Gastrocnemius medialis (tissue), 4 donors: ENCODE measurements at regions not wholly inside any gene's neighbourhood (a gene's known extent, or its start where the extent isn't known, plus 50 kb on each side); places are given as distances from the start of the nearest gene placed in this dataset.

Source experiments
- CTCF ChIP-seq, 5 experiments: fragments of 450-650 bp in 3 of 5; fragments of 200-600 bp in 2 of 5; sonication (generic) in 2 of 5; IDR thresholded peaks in 4 of 5; conservative IDR thresholded peaks in 1 of 5; 1 replicate in 4 of 5; 2 replicates in 1 of 5; pipeline ENCODE4 v1.5.1; 2016 to 2019; ENCODE audit warnings: antibody characterized with exemption in 5 of 5, mild to moderate bottlenecking in 3 of 5, moderate library complexity in 3 of 5
- POLR2A ChIP-seq, 2 donors: fragments of 450-650 bp; IDR thresholded peaks; one replicate each; pipeline ENCODE4 v1.6.1; 2017; ENCODE audit warnings: antibody characterized with exemption in 2 of 2, mild to moderate bottlenecking in 2 of 2, moderate library complexity in 2 of 2

GRCh38 chr5:74030371-74030770 is 404.4 kb downstream of the ARHGEF28 start:
- TF ChIP-seq CTCF (IDR thresholded peaks at IDR 0.05 in 4 of 5, conservative IDR thresholded peaks at IDR 0.05 in 1 of 5) (no peak), POLR2A (IDR thresholded peaks at IDR 0.05) (no peak)
